A673 (cell line): ENCODE measurements at regions not wholly inside any gene's neighbourhood (a gene's known extent, or its start where the extent isn't known, plus 50 kb on each side); places are given as distances from the start of the nearest gene placed in this dataset.

Source experiments
- EZH2 ChIP-seq: fragments of 200-600 bp; sonication (generic); IDR thresholded peaks from 2 replicates; pipeline ENCODE4 v1.6.1; 2017; ENCODE audit warnings: borderline replicate concordance, low read depth, mild to moderate bottlenecking, mixed read lengths, antibody characterized with exemption, low read length; ENCODE audit not compliant: poor library complexity, severe bottlenecking
- TF ChIP-seq, protein P1 (sequence below): fragments of 300-800, 200-600 bp; sonication (generic); conservative IDR thresholded peaks from 2 replicates; pipeline ENCODE4 v1.5.1; 2017; ENCODE audit warnings: low read depth, mild to moderate bottlenecking, antibody characterized with exemption, low read length, moderate library complexity, mixed read lengths

DNA sequence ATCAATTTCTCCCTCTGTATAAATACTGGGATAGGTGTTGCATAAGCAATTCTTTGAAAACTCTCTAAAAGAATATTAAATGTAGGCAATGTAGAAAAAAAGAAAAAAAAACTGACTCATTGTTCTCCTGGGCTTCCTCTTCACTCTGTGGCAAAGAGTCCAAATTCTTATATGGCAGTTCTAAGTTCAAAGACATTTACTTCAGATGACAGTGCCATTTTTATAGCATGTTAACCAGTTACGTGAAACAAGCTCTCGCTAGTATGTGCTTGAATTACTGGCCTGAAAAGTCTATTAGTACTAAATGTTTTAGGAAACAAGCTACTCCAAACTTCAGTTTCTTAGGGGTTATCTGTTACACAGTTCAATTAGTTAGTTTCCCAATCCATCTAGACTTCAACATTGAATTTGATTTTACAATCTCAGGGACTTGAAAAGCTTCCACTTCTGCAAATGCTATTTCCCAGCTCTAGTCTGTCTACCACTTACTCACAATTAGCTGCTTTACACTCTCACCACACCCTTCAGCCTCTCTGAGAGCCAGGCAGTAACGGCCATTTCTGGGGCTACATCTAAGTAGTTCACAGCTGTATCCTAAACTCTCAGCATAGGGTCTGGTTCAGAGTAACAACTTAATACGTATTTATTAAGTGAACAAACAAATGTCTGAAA lies 100.4 kb downstream of the OGFRL1 start:
- TF ChIP-seq, protein P1, sequence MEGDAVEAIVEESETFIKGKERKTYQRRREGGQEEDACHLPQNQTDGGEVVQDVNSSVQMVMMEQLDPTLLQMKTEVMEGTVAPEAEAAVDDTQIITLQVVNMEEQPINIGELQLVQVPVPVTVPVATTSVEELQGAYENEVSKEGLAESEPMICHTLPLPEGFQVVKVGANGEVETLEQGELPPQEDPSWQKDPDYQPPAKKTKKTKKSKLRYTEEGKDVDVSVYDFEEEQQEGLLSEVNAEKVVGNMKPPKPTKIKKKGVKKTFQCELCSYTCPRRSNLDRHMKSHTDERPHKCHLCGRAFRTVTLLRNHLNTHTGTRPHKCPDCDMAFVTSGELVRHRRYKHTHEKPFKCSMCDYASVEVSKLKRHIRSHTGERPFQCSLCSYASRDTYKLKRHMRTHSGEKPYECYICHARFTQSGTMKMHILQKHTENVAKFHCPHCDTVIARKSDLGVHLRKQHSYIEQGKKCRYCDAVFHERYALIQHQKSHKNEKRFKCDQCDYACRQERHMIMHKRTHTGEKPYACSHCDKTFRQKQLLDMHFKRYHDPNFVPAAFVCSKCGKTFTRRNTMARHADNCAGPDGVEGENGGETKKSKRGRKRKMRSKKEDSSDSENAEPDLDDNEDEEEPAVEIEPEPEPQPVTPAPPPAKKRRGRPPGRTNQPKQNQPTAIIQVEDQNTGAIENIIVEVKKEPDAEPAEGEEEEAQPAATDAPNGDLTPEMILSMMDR: no peak
- TF ChIP-seq EZH2: no peak
